Activated CD8-positive, alpha-beta T cell treated with anti-CD3 and anti-CD28 coated beads, Interleukin-2, amount 10 ng/mL, durations not matched to agents 7 days and 5 days (primary cell): ENCODE measurements at regions not wholly inside any gene's neighbourhood (a gene's known extent, or its start where the extent isn't known, plus 50 kb on each side); places are given as distances from the start of the nearest gene placed in this dataset.

ENCODE experiments used
- ATAC-seq: fragments of 150-1000 bp; cut with Tn5 transposase; one replicate; pipeline ENCODE4 v1.10.0; 2021; ENCODE audit warnings: moderate library complexity
- CTCF ChIA-PET: fragments of 350-600 bp; sonication (Branson Sonifier 250); formaldehyde crosslinking; loops from one replicate; lab custom pipeline; 2021; ENCODE audit warnings: antibody characterized with exemption; lab: Charles Lee
- POLR2A ChIA-PET: fragments of 350-600 bp; sonication (Branson Sonifier 250); formaldehyde crosslinking; loops from one replicate; lab custom pipeline; 2021; ENCODE audit warnings: antibody characterized with exemption; lab: Charles Lee
- DNase-seq: peaks from one replicate; pipeline ENCODE4 v3.0.0-alpha.2; 2020
- H3K27ac Mint-ChIP-seq: one replicate; pipeline ENCODE4 v1.8.0; 2021; ENCODE audit warnings: mild to moderate bottlenecking, mixed read lengths
- H3K27me3 Mint-ChIP-seq: one replicate; pipeline ENCODE4 v1.8.0; 2021; ENCODE audit warnings: low read depth, mixed read lengths
- H3K36me3 Mint-ChIP-seq: one replicate; pipeline ENCODE4 v1.8.0; 2021; ENCODE audit warnings: low read depth, mixed read lengths
- H3K4me1 Mint-ChIP-seq: one replicate; pipeline ENCODE4 v1.8.0; 2021; ENCODE audit warnings: low read depth, mixed read lengths
- H3K4me3 Mint-ChIP-seq: one replicate; pipeline ENCODE4 v1.8.0; 2021; ENCODE audit warnings: mild to moderate bottlenecking, mixed read lengths
- H3K9me3 Mint-ChIP-seq: one replicate; pipeline ENCODE4 v1.8.0; 2022; ENCODE audit warnings: mixed read lengths; ENCODE audit not compliant: insufficient read depth

GRCh38 chr7:46723742-46724141, 802.7 kb upstream of the IGFBP3 start:
- Mint-ChIP-seq H3K27ac (no peak overlapping the region), H3K4me1 (no peaks in the 10 kb centered on the region), H3K9me3 (no peaks in the 10 kb centered on the region), H3K27me3 (no peaks in the 10 kb centered on the region), H3K4me3 (no peak overlapping the region), H3K36me3 (no peaks in the 10 kb centered on the region)
- CTCF ChIA-PET, result no interaction called here
- POLR2A ChIA-PET, result no interaction called here
- DNase-seq (no peak), ATAC-seq (no peak)

DNA sequence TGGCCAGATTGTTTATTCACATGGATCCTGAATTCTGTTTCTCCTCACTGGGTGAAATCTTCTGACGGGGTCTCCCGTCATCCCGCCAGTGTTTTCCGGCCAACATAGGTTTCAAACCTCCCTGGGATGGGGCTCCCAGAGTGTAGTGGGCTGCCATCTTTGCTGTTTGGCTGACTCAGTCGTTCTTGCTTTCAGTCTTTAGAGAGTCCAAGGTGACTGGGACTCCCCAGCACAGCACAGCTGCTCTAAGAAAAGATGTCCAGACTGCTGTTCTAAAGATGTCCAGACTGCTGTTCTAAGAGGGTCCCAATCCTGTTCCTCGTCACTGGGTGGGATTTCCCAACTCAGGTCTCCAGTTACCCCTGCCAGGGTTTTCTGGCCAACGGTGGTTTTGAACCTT, 801.9 kb upstream of the IGFBP3 start:
- ChIA-PET CTCF (no interaction called here), POLR2A (no interaction called here)
- H3K27ac Mint-ChIP-seq, result no peak overlapping the region
- H3K36me3 Mint-ChIP-seq, result no peaks in the 10 kb centered on the region
- DNase-seq (no peak), ATAC-seq (no peak)
- no peaks in the 10 kb centered on the region for H3K9me3 Mint-ChIP-seq
- H3K4me3 Mint-ChIP-seq, result no peak overlapping the region
- no peaks in the 10 kb centered on the region for H3K27me3 Mint-ChIP-seq
- no peaks in the 10 kb centered on the region for H3K4me1 Mint-ChIP-seq

GRCh38 chr7:46720761-46721160, 799.7 kb upstream of the IGFBP3 start:
- H3K36me3 Mint-ChIP-seq, result no peaks in the 10 kb centered on the region
- no peaks in the 10 kb centered on the region for H3K9me3 Mint-ChIP-seq
- no peaks in the 10 kb centered on the region for H3K27me3 Mint-ChIP-seq
- ATAC-seq (no peak), DNase-seq (no peak)
- ChIA-PET POLR2A (no interaction called here), CTCF (no interaction called here)
- H3K4me3 Mint-ChIP-seq, result no peak overlapping the region
- H3K27ac Mint-ChIP-seq, result no peak overlapping the region
- H3K4me1 Mint-ChIP-seq, result no peaks in the 10 kb centered on the region

DNA sequence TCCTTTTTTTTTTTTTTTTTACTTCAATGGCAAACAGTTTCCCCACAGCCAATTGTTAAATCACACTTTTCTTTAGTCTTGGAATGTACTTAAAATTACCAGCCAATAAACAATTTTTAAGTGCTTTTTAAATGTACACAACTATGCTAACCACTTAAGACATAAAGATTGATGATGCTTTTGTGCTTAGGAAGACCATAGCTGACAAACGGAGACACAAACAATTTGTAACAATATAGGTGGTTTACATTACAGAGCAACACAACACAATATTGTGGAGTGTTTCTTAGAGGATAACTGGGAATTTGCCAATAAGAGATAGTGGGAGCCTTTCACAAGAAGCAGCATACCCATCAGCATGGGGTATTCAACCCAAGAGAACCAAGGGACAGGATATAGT, 798.5 kb upstream of the IGFBP3 start:
- DNase-seq (no peak), ATAC-seq (no peak)
- POLR2A ChIA-PET, result no interaction called here
- CTCF ChIA-PET, result no interaction called here
- no peaks in the 10 kb centered on the region for H3K9me3 Mint-ChIP-seq
- no peak overlapping the region for H3K4me3 Mint-ChIP-seq
- H3K27ac Mint-ChIP-seq, result no peak overlapping the region
- no peaks in the 10 kb centered on the region for H3K36me3 Mint-ChIP-seq
- H3K27me3 Mint-ChIP-seq, result no peaks in the 10 kb centered on the region
- H3K4me1 Mint-ChIP-seq, result no peaks in the 10 kb centered on the region

GRCh38 chr7:46716926-46717325, 795.9 kb upstream of the IGFBP3 start:
- ATAC-seq (no peak), DNase-seq (no peak)
- no peaks in the 10 kb centered on the region for H3K4me1 Mint-ChIP-seq
- no peak overlapping the region for H3K4me3 Mint-ChIP-seq
- CTCF ChIA-PET, result no interaction called here
- H3K27ac Mint-ChIP-seq, result no peak overlapping the region
- no peaks in the 10 kb centered on the region for H3K36me3 Mint-ChIP-seq
- no peaks in the 10 kb centered on the region for H3K9me3 Mint-ChIP-seq
- no peaks in the 10 kb centered on the region for H3K27me3 Mint-ChIP-seq
- POLR2A ChIA-PET, result no interaction called here

GRCh38 chr7:46715579-46715978, 794.5 kb upstream of the IGFBP3 start:
- H3K9me3 Mint-ChIP-seq, result no peaks in the 10 kb centered on the region
- ChIA-PET POLR2A (no interaction called here), CTCF (no interaction called here)
- H3K36me3 Mint-ChIP-seq, result no peaks in the 10 kb centered on the region
- DNase-seq, result no peak
- no peak overlapping the region for H3K4me3 Mint-ChIP-seq
- H3K27ac Mint-ChIP-seq, result no peak overlapping the region
- ATAC-seq, result no peak
- H3K4me1 Mint-ChIP-seq, result no peaks in the 10 kb centered on the region
- H3K27me3 Mint-ChIP-seq, result no peaks in the 10 kb centered on the region

GRCh38 chr7:46714904-46715303, 793.8 kb upstream of the IGFBP3 start:
- Mint-ChIP-seq H3K4me3 (no peak overlapping the region), H3K9me3 (no peaks in the 10 kb centered on the region), H3K36me3 (no peaks in the 10 kb centered on the region), H3K27me3 (no peaks in the 10 kb centered on the region), H3K4me1 (no peaks in the 10 kb centered on the region), H3K27ac (no peak overlapping the region)
- CTCF ChIA-PET, result no interaction called here
- ATAC-seq, result no peak
- POLR2A ChIA-PET, result no interaction called here
- no peak for DNase-seq

- Mint-ChIP-seq H3K4me3 (no peak overlapping the region), H3K36me3 (no peaks in the 10 kb centered on the region)
- CTCF ChIA-PET, result interaction anchor here (1.3 kb wide), 1 partner anchor 9 kb away, joined by 3 read pairs; no protein-coding TSS in a partner anchor
These were observed 793.0 kb upstream of the IGFBP3 start for GRCh38 chr7:46713868-46714596.

GRCh38 chr7:46710927-46711326, 789.9 kb upstream of the IGFBP3 start:
- ChIA-PET CTCF (no interaction called here), POLR2A (no interaction called here)
- no peak overlapping the region for H3K27ac Mint-ChIP-seq
- no peaks in the 10 kb centered on the region for H3K4me1 Mint-ChIP-seq
- no peak for ATAC-seq
- no peaks in the 10 kb centered on the region for H3K9me3 Mint-ChIP-seq
- H3K4me3 Mint-ChIP-seq, result no peak overlapping the region
- no peaks in the 10 kb centered on the region for H3K27me3 Mint-ChIP-seq
- no peaks in the 10 kb centered on the region for H3K36me3 Mint-ChIP-seq
- no peak for DNase-seq

More at GRCh38 chr7:46713868-46714596, 793.0 kb upstream of the IGFBP3 start:
- POLR2A ChIA-PET, result interaction anchor here (0.7 kb wide), 1 partner anchor 57 kb away, joined by 3 read pairs; no protein-coding TSS in a partner anchor
- Mint-ChIP-seq H3K27ac (no peak overlapping the region), H3K9me3 (no peaks in the 10 kb centered on the region), H3K27me3 (no peaks in the 10 kb centered on the region), H3K4me1 (no peaks in the 10 kb centered on the region)
- ATAC-seq, result no peak
- DNase-seq, result no peak

DNA sequence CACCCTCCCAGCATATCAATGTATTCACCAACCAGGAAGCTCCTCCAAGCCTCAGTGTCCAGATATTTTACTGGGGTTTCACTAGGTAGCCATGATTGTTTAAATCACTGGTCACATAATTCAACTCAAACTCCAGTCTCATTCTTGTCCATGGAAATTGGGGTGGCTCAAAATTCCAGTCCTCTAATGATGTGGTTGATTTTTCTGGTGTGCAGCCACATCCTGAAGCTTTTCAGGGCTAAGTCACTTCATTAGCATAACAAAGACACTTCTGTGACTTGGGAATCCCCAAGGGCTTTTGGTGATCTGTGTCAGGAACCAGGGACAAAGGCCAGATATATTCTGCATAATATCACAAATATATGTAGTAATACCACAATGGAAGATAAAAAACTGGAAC, 786.9 kb upstream of the IGFBP3 start:
- H3K9me3 Mint-ChIP-seq, result peaks cover 3% of the 10 kb centered on the region
- no peak overlapping the region for H3K4me3 Mint-ChIP-seq
- H3K36me3 Mint-ChIP-seq, result no peaks in the 10 kb centered on the region
- ChIA-PET POLR2A (no interaction called here), CTCF (no interaction called here)
- no peaks in the 10 kb centered on the region for H3K27me3 Mint-ChIP-seq
- no peak for ATAC-seq
- no peak for DNase-seq
- no peak overlapping the region for H3K27ac Mint-ChIP-seq
- no peaks in the 10 kb centered on the region for H3K4me1 Mint-ChIP-seq

GRCh38 chr7:46705386-46706255, 784.5 kb upstream of the IGFBP3 start:
- ChIA-PET POLR2A (no interaction called here), CTCF (interaction anchor here (1.0 kb wide), 1 partner anchor 8 kb away, joined by 3 read pairs; no protein-coding TSS in a partner anchor)
- ATAC-seq (no peak), DNase-seq (no peak)
- Mint-ChIP-seq H3K36me3 (no peaks in the 10 kb centered on the region), H3K27me3 (no peaks in the 10 kb centered on the region), H3K27ac (no peak overlapping the region), H3K9me3 (peaks cover 3% of the 10 kb centered on the region), H3K4me3 (no peak overlapping the region), H3K4me1 (no peaks in the 10 kb centered on the region)

GRCh38 chr7:46696741-46697140, 775.7 kb upstream of the IGFBP3 start:
- POLR2A ChIA-PET, result no interaction called here
- CTCF ChIA-PET, result no interaction called here
- Mint-ChIP-seq H3K4me3 (no peak overlapping the region), H3K36me3 (no peaks in the 10 kb centered on the region), H3K27me3 (no peaks in the 10 kb centered on the region), H3K9me3 (peaks cover 3% of the 10 kb centered on the region), H3K27ac (no peak overlapping the region), H3K4me1 (no peaks in the 10 kb centered on the region)
- DNase-seq (no peak), ATAC-seq (no peak)
